ENCODE measurements at regions not wholly inside any gene's neighbourhood (a gene's known extent, or its start where the extent isn't known, plus 50 kb on each side); places are given as distances from the start of the nearest gene placed in this dataset.

DNA sequence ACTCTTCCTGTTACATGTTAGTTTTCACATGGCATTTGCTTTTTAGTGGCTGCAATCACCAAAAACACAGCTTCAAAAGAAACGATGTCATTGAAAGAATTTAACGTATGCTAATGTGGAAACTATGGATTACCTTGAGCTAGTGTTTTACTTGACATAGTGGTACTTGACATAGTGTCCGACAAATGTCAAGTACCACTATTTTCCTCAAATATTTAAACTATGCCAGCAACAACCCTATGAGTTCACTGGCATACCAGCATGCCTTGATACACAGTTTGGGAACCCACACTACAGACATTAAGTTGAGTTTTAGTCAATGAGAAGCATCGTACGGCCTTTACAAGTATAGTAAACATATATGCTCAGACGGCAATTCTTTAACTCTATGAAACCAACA, 560.3 kb downstream of the GALC start:
- no peak overlapping the region for H3K4me3 ChIP-seq (ENCODE audit: low read depth, low read length)
- TF ChIP-seq, protein P1, sequence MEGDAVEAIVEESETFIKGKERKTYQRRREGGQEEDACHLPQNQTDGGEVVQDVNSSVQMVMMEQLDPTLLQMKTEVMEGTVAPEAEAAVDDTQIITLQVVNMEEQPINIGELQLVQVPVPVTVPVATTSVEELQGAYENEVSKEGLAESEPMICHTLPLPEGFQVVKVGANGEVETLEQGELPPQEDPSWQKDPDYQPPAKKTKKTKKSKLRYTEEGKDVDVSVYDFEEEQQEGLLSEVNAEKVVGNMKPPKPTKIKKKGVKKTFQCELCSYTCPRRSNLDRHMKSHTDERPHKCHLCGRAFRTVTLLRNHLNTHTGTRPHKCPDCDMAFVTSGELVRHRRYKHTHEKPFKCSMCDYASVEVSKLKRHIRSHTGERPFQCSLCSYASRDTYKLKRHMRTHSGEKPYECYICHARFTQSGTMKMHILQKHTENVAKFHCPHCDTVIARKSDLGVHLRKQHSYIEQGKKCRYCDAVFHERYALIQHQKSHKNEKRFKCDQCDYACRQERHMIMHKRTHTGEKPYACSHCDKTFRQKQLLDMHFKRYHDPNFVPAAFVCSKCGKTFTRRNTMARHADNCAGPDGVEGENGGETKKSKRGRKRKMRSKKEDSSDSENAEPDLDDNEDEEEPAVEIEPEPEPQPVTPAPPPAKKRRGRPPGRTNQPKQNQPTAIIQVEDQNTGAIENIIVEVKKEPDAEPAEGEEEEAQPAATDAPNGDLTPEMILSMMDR (IDR thresholded peaks at IDR 0.05; ENCODE audit: insufficient read depth, low read length), result no peak
- DNase-seq (ENCODE audit: low read depth), result no peak

DNA sequence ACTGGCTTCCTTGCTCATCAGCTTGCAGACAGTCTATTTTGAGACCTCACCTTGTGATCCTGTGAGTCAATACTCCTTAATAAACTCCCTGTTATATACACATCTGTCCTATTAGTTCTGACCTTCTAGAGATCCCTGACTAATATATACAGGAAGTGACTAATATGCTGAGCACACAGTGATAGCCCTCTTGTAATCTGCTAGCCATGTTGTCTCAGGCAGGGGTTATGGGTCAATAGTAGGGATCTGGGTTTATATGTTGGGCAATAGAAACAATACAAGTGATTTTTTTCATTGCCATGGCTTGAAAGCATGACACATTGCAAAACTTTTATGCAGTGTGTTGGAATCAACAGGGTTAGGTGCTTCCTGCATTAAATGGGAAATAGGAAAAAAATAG, 562.2 kb downstream of the GALC start:
- peak; percentile 33 for DNase-seq (ENCODE audit: low read depth)
- TF ChIP-seq, protein P1 (IDR thresholded peaks at IDR 0.05; ENCODE audit: insufficient read depth, low read length), result no peak
- H3K4me3 ChIP-seq (ENCODE audit: low read depth, low read length), result no peak overlapping the region

DNA sequence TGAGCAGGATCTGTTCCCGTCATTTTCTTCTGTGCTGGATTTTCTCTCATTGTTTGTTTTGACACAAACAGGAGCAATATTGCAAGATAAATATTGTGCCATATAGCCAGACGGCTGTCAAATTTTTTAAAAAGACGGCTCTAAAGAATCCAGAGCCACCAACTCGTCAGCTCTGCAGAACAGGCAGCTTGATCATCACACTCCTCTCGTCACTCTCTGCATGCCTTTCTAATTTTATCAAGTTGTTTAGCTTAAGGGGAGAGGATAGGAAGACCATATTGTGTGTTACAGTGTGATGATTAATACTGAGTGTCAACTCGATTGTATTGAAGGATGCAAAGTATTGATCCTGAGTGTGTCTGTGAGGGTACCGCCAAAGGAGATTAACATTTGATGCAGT, 562.8 kb downstream of the GALC start:
- no peak overlapping the region for H3K4me3 ChIP-seq (ENCODE audit: low read depth, low read length)
- TF ChIP-seq, protein P1 (IDR thresholded peaks at IDR 0.05; ENCODE audit: insufficient read depth, low read length), result no peak

DNA sequence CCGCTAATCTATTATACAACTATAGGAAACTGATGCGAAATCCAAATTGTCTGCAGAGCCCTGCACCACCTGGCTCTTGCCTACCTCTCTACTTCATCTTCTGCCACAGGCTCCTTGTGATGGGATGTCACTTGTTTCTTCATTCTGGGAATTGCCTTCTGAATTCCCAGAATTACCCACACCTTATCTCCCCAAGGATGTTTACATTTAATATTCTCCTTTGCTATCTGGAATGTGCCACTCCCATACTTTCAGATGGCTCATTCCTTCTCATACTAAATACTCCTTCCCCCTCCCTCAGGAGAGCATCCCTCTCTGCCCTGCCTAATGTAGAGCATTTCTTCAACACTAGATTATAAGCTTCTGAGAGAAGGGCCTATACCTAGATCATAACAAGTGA, 573.1 kb downstream of the GALC start:
- TF ChIP-seq, protein P1 (IDR thresholded peaks at IDR 0.05; ENCODE audit: insufficient read depth, low read length), result no peak
- DNase-seq (ENCODE audit: low read depth), result no peak

More for the DNA sequence above, 562.8 kb downstream of the GALC start:
- no peak for DNase-seq (ENCODE audit: low read depth)

DNA sequence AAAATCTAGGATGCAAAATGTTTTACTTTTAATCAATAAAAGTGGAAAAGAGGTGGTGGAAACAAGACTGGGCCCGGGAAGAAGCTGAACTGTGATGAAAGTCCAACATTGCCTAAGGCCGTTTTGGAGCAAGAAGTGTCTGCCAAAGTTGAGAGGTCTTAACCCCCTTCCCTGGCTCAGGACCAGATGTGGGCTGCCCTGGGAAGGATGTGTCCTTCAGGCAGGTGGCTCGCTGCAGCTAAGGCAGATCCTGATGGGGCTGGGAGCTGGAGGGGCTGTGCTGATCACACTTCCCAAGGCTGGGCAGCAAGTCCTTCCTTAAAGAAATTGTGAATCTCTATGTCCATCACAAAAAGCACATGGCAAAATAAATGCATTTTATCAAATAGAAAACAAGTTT, 581.6 kb downstream of the GALC start:
- TF ChIP-seq, protein P1 (IDR thresholded peaks at IDR 0.05; ENCODE audit: insufficient read depth, low read length), result no peak
- H3K4me3 ChIP-seq (ENCODE audit: low read depth, low read length), result no peak overlapping the region
- DNase-seq (ENCODE audit: low read depth), result no peak

More for the DNA sequence above, 573.1 kb downstream of the GALC start:
- no peak overlapping the region for H3K4me3 ChIP-seq (ENCODE audit: low read depth, low read length)

DNA sequence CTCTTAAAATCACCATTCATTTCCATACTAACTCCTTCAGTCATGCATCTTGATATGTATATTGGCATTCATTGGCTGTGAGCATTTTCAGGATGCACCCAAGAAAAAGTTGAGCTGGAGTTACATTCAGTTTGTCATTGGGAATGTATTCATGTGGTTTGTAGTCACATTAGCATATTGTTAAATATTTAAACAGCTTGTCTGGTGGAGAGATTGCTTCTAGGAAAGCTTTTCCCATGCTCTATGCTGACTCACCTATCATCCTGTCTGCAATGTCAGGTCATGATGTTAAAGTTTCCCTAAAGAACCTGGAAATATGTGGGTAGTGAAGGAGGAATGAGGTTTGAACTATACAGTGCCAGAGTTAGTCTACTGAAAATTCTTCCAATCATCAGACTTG, 583.6 kb downstream of the GALC start:
- no peak overlapping the region for H3K4me3 ChIP-seq (ENCODE audit: low read depth, low read length)
- DNase-seq (ENCODE audit: low read depth), result no peak
- TF ChIP-seq, protein P1 (IDR thresholded peaks at IDR 0.05; ENCODE audit: insufficient read depth, low read length), result no peak

DNA sequence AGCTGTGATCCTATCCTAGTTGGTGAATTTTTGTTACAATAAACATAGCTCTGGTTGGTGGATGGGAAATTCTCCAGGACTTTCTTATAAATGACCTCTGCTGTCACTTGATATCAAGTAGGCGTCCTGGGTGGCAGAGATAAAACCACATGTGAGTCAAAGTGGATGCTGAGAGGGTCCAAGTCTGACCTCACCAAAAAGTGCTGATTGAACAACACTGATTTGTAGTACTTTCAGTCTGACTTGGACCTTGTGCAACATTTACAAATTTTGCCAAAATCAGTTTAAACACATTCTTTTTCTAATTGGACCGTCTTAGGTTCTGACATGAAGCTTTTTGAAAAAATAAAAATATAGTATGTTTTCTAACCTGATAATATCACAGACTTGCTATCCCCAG, 585.6 kb downstream of the GALC start:
- DNase-seq (ENCODE audit: low read depth), result peak; percentile 26
- H3K4me3 ChIP-seq (ENCODE audit: low read depth, low read length), result no peak overlapping the region
- TF ChIP-seq, protein P1 (IDR thresholded peaks at IDR 0.05; ENCODE audit: insufficient read depth, low read length), result no peak
